ENCODE measurements at regions not wholly inside any gene's neighbourhood (a gene's known extent, or its start where the extent isn't known, plus 50 kb on each side); places are given as distances from the start of the nearest gene placed in this dataset.
"Not testable (repeated sequence)": the region's sequence is repeated elsewhere in the genome, so short reads cannot be mapped to it uniquely, and the experiment has no call there.

DNA sequence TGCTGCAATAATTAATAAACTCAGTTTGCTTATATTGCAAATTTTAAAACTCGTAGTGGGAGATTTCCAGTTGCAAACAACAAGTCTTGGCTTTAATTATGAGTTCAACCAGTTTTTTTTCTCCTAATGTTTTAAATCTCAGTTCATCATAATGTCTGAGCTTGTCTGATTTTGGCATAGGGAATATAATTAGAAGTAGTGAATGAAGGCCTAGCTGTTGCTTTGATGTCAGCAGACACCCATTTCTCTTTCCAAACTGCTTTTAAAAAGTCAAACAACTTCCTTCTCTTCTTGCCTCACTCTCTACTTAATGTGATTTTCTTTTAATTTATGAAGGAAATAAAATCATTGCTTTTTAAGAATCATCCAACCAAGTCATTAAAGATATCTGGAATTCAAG is 1462.1 kb downstream of the DPP10 start:
- DNase-seq (ENCODE audit: low read depth, low spot score) = no peak

- no peak for DNase-seq (ENCODE audit: low read depth, low spot score)
These were observed 1466.3 kb downstream of the DPP10 start for GRCh38 chr2:115908731-115909130.

- DNase-seq (ENCODE audit: low read depth, low spot score) = no peak
These were observed 1467.8 kb downstream of the DPP10 start for GRCh38 chr2:115910270-115910669.

DNA sequence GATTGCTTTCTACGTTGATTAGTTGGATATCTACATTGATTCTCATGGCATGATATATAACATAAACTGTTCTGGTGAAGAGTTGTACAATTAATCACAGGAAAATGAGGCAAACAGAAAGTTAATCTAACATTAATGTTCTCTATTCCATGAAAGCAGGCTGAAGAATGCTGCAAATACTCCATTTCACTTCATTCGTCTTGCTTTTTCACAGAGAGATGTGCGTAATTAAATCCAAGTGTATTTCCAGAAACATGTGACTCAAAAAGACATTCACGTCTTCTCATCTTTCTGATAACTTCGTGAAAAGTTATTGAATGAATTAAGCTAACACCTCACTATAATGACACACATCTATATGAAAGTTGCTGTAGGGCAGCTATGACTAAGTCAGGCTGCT is 1471.5 kb downstream of the DPP10 start:
- no peak for DNase-seq (ENCODE audit: low read depth, low spot score)

DNA sequence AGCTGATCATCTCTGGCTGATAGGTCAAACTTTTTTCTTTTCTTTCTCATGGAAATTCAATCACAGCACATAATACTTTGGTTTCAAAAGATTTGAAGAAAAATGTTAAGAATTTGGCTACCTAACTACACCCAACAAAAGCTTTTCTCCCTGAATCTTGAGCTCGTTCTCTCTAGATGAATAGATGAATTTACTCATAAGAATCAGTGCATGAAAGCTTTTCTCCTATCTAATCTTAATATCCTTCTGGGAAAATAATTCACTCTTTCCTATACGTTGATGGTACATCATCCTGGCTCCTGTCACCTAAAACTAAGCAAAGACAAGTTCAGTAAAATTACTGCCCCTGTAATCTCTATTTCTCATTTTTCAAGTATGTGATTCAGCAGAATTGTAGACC is 1479.1 kb downstream of the DPP10 start:
- DNase-seq (ENCODE audit: low read depth, low spot score) = no peak

DNA sequence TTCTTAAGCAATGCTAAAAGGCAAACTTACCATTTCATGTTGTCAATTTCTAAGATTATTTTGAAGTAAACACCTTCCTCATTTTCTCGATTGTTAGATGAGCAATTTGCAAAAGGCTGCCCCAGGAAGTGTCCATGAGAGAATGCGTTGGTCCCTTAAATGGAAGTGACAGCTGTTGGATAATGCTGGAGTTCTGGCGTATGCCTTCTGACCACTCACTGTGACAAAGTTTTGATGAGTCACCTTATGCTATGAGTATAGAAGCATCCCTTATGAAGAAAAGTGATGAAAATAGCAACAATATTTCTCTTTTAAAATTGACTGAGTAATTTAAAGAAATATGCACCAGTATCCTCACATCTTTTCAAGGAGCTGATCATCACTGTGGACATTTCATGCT is 1497.5 kb downstream of the DPP10 start:
- DNase-seq (ENCODE audit: low read depth, low spot score) = no peak

DNA sequence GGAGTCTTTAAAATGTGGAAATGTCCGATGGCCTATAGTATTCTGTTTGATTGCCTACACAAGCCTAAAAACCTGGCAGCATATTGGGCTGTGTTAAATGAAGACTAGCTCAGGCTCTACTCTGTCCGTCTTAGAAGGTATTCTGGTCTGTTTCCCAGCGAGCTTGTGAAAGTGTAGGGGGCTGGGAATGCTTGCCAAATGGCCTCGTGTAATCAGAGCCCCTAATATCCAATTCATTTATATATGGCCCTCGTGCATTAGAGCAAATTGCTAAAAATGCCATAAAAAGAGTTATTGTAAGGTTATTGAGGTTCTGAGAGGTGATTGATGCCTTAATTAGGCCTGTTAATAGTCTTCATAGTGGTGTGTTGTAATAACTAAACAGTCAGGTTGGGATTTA is 1500.4 kb downstream of the DPP10 start:
- DNase-seq (ENCODE audit: low read depth, low spot score) = no peak

- no peak for DNase-seq (ENCODE audit: low read depth, low spot score)
These were observed 1503.9 kb downstream of the DPP10 start for GRCh38 chr2:115946341-115946740.

- DNase-seq (ENCODE audit: low read depth, low spot score) = no peak
These were observed 1504.5 kb downstream of the DPP10 start for GRCh38 chr2:115946891-115947290.

DNA sequence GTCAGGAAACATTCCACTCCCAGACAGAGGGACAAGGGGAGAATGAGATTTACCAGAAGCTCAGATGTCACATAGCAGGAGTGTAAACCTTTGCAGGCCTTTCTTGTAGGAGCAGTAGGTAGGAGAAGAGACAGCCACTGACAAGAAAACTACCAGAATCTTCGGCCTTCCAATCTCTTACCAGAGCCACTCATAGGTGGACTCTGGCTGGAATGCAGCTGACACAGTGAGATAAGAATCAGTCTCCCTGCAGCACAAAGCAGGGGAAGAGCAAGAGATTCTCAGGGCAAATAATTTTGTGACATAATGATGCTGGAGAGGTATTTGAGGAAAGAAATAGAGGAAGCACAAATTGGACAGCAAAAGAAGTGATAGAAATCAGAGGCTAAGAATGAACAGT is 1534.5 kb downstream of the DPP10 start:
- no peak for DNase-seq (ENCODE audit: low read depth, low spot score)

GRCh38 chr2:115999039-115999438 is 1556.6 kb downstream of the DPP10 start:
- no peak for DNase-seq (ENCODE audit: low read depth, low spot score)

DNA sequence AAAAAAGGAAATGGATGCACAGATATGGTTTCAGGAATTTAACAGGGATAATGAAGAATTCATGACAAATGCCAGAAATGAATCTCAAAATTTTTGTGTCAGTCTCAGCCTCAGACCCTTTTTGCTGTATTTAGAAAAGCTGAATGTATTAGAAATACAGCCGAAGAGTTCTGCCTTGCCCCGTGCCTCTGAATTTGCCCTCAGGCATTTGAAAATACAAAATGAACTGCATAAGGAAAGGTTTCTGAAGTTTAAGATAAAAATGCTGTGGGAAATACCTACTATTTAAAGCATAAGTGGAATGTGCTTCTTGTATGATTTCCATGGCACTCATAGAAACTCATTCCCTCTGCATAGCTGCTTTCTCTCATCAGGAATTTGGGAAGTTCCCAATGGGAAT is 1580.6 kb downstream of the DPP10 start:
- DNase-seq (ENCODE audit: low read depth, low spot score) = no peak

GRCh38 chr2:116038758-116039157 is 1596.3 kb downstream of the DPP10 start:
- DNase-seq (ENCODE audit: low read depth, low spot score) = not testable (repeated sequence)

DNA sequence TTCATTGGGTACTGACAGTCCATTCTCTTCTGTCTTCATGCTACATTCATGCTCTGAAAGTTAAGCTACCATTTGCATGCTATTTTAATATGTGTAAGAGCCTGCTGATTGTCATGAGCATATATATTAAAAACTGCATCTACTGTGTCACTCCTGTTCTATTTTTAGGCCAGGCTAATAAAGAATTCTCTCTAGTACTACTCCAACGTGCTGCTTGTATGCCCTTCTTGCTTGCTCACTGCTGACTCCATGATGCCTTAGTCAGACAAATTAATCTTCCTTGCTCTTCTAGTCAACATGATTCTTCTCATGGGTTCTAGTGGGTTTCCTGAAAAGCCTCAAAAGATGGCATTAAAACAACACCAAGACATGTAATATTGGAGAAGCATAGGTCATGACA is 1600.1 kb downstream of the DPP10 start:
- no peak for DNase-seq (ENCODE audit: low read depth, low spot score)

DNA sequence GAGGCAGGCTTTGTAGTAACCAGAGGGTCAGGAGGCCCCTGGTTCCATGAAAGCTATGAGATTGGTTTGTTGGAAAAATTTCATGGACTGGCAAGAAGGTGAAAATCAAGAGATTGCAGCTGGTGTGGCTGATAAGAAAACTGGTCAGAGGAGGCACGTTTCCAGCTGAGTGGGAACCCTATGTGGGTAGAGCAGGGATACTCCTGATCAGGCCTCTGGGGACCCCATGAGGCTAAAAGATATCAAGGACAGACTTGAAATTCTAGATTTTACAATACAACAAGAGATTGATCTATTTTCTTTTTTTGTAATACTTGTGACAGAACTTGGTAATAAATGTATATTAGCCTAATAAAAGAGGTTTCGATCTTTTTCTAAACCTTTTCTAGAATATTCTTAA is 1615.1 kb downstream of the DPP10 start:
- no peak for DNase-seq (ENCODE audit: low read depth, low spot score)

GRCh38 chr2:116061023-116061422 is 1618.6 kb downstream of the DPP10 start:
- DNase-seq (ENCODE audit: low read depth, low spot score) = no peak

GRCh38 chr2:116073731-116074130 is 1631.3 kb downstream of the DPP10 start:
- DNase-seq (ENCODE audit: low read depth, low spot score) = no peak

- no peak for DNase-seq (ENCODE audit: low read depth, low spot score)
These were observed 1631.7 kb downstream of the DPP10 start for GRCh38 chr2:116074161-116074560.

DNA sequence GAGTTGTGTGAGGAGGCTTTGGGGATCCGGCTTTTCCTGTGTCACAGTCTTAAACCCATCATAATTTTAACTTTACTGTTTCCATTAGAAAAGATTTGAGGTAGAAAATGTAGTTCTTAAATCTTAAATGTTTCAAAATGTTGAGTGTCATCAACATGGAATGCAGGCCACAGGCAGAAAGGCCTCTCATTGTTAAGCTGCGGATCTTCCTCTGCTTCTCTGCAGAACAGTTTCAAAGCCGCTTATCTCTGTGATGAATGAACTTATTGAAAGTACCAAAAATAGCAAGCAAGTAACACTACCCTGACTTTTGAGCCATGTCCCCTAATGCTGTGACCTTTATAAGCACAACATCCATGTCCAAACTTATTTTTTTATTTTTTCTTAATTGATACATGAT is 1645.8 kb downstream of the DPP10 start:
- no peak for DNase-seq (ENCODE audit: low read depth, low spot score)

- DNase-seq (ENCODE audit: low read depth, low spot score) = no peak
These were observed 1651.8 kb downstream of the DPP10 start for GRCh38 chr2:116094196-116094595.

DNA sequence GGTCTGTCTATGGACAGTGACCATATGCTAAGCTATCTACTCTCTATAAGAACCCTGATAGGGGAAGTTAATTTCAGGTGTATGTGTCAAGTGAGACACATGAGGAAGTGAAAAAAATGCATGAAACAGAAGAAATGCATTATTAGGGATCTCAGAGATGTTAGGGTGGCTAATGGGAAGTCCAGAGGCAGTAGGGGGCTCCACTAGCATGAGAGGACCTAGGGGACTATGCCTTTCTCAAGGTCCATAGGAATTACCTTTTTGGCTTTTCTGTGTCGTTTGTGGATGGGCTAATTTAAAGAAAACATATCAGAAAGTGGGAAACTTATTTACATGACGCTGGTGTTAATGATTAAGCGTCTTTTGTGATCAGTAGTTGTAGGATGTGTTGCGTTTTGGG is 1653.2 kb downstream of the DPP10 start:
- DNase-seq (ENCODE audit: low read depth, low spot score) = no peak

DNA sequence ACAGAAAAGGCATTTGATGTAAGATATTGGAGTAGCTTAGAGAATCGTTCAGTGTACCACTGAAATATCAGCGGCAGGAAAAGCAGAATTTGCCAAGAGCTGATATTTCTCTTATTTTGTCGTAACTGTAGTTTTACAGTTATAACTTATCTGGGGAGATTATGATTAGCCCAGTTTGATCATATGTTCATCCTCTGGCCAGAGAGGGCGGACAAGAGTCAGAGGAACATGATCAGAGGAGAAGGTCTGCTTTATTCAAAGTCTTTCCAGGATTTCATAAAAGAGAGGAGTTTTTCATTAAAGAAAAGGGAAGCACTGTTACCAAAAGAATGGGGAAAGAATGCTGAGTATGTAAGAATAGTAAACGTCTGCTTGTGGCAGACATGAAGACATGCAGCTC is 1655.6 kb downstream of the DPP10 start:
- DNase-seq (ENCODE audit: low read depth, low spot score) = no peak

DNA sequence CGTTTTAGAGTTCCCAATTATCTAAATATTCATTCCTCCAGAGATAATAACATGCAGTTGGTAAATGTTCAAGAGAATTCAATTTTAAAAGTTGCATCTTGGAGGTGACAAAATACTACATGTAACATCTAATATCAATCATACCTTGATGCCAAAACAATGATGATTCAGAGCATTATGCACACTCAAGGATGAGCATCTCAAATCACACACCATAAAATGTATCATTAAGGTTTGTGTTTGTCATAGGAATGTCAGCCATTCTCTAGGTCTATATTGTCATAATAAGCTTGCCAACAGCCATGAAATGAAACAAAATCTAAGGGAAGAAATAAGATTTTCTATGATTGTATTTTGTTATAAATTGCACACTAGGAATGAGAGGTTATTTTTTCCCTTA is 1667.0 kb downstream of the DPP10 start:
- no peak for DNase-seq (ENCODE audit: low read depth, low spot score)

GRCh38 chr2:116117845-116118244 is 1675.4 kb downstream of the DPP10 start:
- DNase-seq (ENCODE audit: low read depth, low spot score) = no peak

DNA sequence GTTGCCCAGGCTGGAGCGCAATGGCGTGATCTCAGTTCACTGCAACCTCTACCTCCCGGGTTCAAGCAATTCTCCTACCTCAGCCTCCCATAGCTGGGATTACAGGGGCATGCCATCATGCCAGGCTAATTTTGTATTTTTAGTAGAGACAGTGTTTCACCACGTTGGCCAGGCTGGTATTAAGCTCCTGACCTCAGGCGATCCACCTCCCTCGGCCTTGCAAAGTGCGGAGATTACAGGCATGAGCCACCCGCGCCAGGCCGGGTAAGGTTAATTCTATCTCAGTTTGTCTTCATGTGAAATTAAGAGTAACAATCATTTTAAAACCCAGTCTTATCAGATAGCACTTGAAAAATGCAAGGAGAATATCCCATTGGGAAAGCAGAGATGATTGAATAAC is 1681.7 kb upstream of the DDX18 start:
- DNase-seq (ENCODE audit: low read depth, low spot score) = no peak

Data from astrocyte of the hippocampus (primary cell).